K562 (cell line): ENCODE measurements at regions not wholly inside any gene's neighbourhood (a gene's known extent, or its start where the extent isn't known, plus 50 kb on each side); places are given as distances from the start of the nearest gene placed in this dataset.

Experiments used
- ATAC-seq: fragments of 200-7000 bp; cut with Tn5 transposase; 3 replicates; pipeline ENCODE4 v1.9.1; 2020; ENCODE audit warnings: moderate library complexity
- BruUV-seq: library from RNA; stranded (reverse); fragments of 400-500 nt; replicated peaks from 2 replicates; lab custom pipeline; 2021; lab: Mats Ljungman, UMichigan
- CTCF ChIA-PET: fragments of 300-600 bp; formaldehyde crosslinking; extraction: SDS; loops from one replicate; lab custom pipeline; 2021; ENCODE audit warnings: low intra/inter-chr PET ratio; lab: Yijun Ruan, JAX
- POLR2A ChIA-PET: fragments of 300-600, 350-650 bp; sonication (Branson Sonifier 250); formaldehyde crosslinking; extraction: SDS; loops from one replicate; lab custom pipeline; 2021; ENCODE audit warnings: antibody characterized with exemption, inconsistent platforms; lab: Yijun Ruan, JAX
- DNase-seq, 4 experiments: peaks; one replicate each; pipeline versions ENCODE4 v3.0.0 to v3.0.0-alpha.2; 2011 to 2018; ENCODE audit warnings: low spot score in 3 of 4, mixed read lengths in 3 of 4; ENCODE audit errors: extremely low read depth in 1 of 4
- FAIRE-seq: peaks from 2 replicates; lab custom pipeline; 2011; peaks lifted over from hg19 to GRCh38; lab: Jason Lieb, UNC
- H2AFZ ChIP-seq: 2 replicates; pipeline ENCODE4 v1.6.0; 2011; ENCODE audit warnings: low read depth, low read length, control low read depth, inconsistent platforms
- H3K27ac ChIP-seq: fragments of 200-600 bp; 3 replicates; pipeline ENCODE4 v1.8.0; 2011; ENCODE audit warnings: low read depth, mild to moderate bottlenecking, control low read depth, inconsistent platforms, low read length, moderate library complexity, mixed read lengths; ENCODE audit errors: extremely low read depth
- H3K27me3 ChIP-seq, 2 experiments: fragments of 300-600 bp in 1 of 2; 2 replicates in 1 of 2; 3 replicates in 1 of 2; pipeline versions ENCODE4 v1.6.0 to v1.8.0; 2011; ENCODE audit warnings: inconsistent platforms in 2 of 2, low read length in 2 of 2, mild to moderate bottlenecking in 1 of 2, mixed read lengths in 1 of 2, moderate library complexity in 1 of 2; ENCODE audit not compliant: control insufficient read depth in 2 of 2, insufficient read depth in 2 of 2
- H3K36me3 ChIP-seq: fragments of 300-600 bp; 3 replicates; pipeline ENCODE4 v1.8.0; 2011; ENCODE audit warnings: mild to moderate bottlenecking, low read length, inconsistent platforms; ENCODE audit not compliant: control insufficient read depth, insufficient read depth
- H3K4me1 ChIP-seq, 2 experiments: fragments of 200-600 bp in 1 of 2; replicated peaks in 1 of 2; 2 replicates in 1 of 2; 3 replicates in 1 of 2; pipeline versions ENCODE4 v1.5.1 to v1.8.0; 2011; ENCODE audit warnings: inconsistent platforms in 2 of 2, low read length in 2 of 2, mild to moderate bottlenecking in 1 of 2, mixed read lengths in 1 of 2, moderate library complexity in 1 of 2; ENCODE audit not compliant: control insufficient read depth in 2 of 2, insufficient read depth in 2 of 2
- H3K4me2 ChIP-seq: 2 replicates; pipeline ENCODE4 v1.6.1; 2011; ENCODE audit warnings: low read length, control low read depth, inconsistent platforms, mixed read lengths; ENCODE audit not compliant: insufficient read depth
- H3K4me3 ChIP-seq: fragments of 200-600 bp; sonication (generic), shearing (Covaris generic); 2 replicates; pipeline ENCODE4 v1.5.1; 2016; ENCODE audit warnings: control low read depth, inconsistent platforms
- H3K79me2 ChIP-seq: fragments of 200-600 bp; 3 replicates; pipeline ENCODE4 v1.8.0; 2011; ENCODE audit warnings: low read length, inconsistent platforms; ENCODE audit not compliant: control insufficient read depth, insufficient read depth
- H3K9ac ChIP-seq, 2 experiments: 2 replicates each; pipeline versions ENCODE4 v1.6.0 to v1.6.1; 2011; ENCODE audit warnings: low read depth in 2 of 2, low read length in 2 of 2, control low read depth in 1 of 2, inconsistent platforms in 1 of 2, mild to moderate bottlenecking in 1 of 2, mixed read lengths in 1 of 2; ENCODE audit not compliant: insufficient read depth in 1 of 2
- H3K9me1 ChIP-seq: one replicate; pipeline ENCODE4 v1.6.0; 2011; ENCODE audit warnings: inconsistent platforms, mild to moderate bottlenecking, low read length, moderate library complexity; ENCODE audit not compliant: control insufficient read depth, insufficient read depth
- H3K9me3 ChIP-seq: replicated peaks from 2 replicates; pipeline ENCODE4 v1.5.1; 2011; ENCODE audit warnings: low read depth, low read length, inconsistent platforms; ENCODE audit not compliant: control insufficient read depth, insufficient read depth
- H4K20me1 ChIP-seq: replicated peaks from 2 replicates; pipeline ENCODE4 v1.6.1; 2011; ENCODE audit warnings: low read length, inconsistent platforms, mixed read lengths; ENCODE audit not compliant: control insufficient read depth, insufficient read depth
- HEY1 ChIP-seq: fragments of 250-450 bp; sonication (Bioruptor Pico); IDR thresholded peaks from 2 replicates; pipeline ENCODE4 v1.5.0; 2020; ENCODE audit warnings: mild to moderate bottlenecking, moderate library complexity, borderline replicate concordance
- HNRNPLL ChIP-seq: fragments of 200-400 bp; formaldehyde crosslinking; IDR thresholded peaks from 2 replicates; pipeline ENCODE4 v1.6.1; 2017; ENCODE audit warnings: low read length, low read depth, mild to moderate bottlenecking; ENCODE audit not compliant: poor library complexity, severe bottlenecking
- MEF2D ChIP-seq: conservative IDR thresholded peaks from 2 replicates; pipeline ENCODE4 v1.6.1; 2016; ENCODE audit warnings: low read depth, missing genetic modification characterization, missing compliant biosample characterization
- PPARD ChIP-seq: fragments of 250-450 bp; sonication (Bioruptor Pico); IDR thresholded peaks from 2 replicates; pipeline ENCODE4 v1.8.0; 2022; ENCODE audit warnings: inconsistent platforms, mild to moderate bottlenecking, moderate library complexity
- RFX7 ChIP-seq: fragments of 250-450 bp; sonication (Bioruptor Pico); IDR thresholded peaks from 2 replicates; pipeline ENCODE4 v1.5.1; 2021; ENCODE audit warnings: mild to moderate bottlenecking
- SNIP1 ChIP-seq: fragments of 450-650 bp; IDR thresholded peaks from 2 replicates; pipeline ENCODE4 v1.7.1; 2017; ENCODE audit warnings: low read depth, mild to moderate bottlenecking
- VEZF1 ChIP-seq: fragments of 200-800 bp; sonication (Bioruptor generic); IDR thresholded peaks from 2 replicates; pipeline ENCODE4 v1.6.1; 2017; ENCODE audit warnings: missing genetic modification characterization, missing compliant biosample characterization
- WGBS: fragments of 100-300 bp; shearing (Covaris generic); methylation state at CpG from one replicate; pipeline ENCODE4 v1.1.6; 2016; ENCODE audit warnings: low coverage, mixed read lengths; ENCODE audit not compliant: insufficient coverage; ENCODE audit errors: missing lambda C conversion rate; 5-methylcytosine and 5-hydroxymethylcytosine counted together
- in situ Hi-C: fragments of 300-500 bp; cut with MboI; formaldehyde crosslinking; loops from 4 replicates; pipeline ENCODE4 v1.15.0; 2018; ENCODE audit warnings: inconsistent platforms, mixed read lengths
- intact Hi-C: fragments of 100-400 bp; cut with micrococcal nuclease; formaldehyde crosslinking; loops from 2 replicates; pipeline ENCODE4 v1.14.2; 2022
- TF ChIP-seq, protein P1 (sequence below): fragments of 250-450 bp; sonication (Bioruptor Pico); IDR thresholded peaks from 2 replicates; pipeline ENCODE4 v1.4.0; 2020
- TF ChIP-seq, protein P2 (sequence below): fragments of 250-450 bp; sonication (Bioruptor Pico); IDR thresholded peaks from 2 replicates; pipeline ENCODE4 v1.5.0; 2020; ENCODE audit warnings: mild to moderate bottlenecking, borderline replicate concordance
- TF ChIP-seq, protein P3 (sequence below): fragments of 450-650 bp; IDR thresholded peaks from 2 replicates; pipeline ENCODE4 v1.6.1; 2018; ENCODE audit warnings: mild to moderate bottlenecking, low read depth; ENCODE audit not compliant: partially characterized antibody

DNA sequence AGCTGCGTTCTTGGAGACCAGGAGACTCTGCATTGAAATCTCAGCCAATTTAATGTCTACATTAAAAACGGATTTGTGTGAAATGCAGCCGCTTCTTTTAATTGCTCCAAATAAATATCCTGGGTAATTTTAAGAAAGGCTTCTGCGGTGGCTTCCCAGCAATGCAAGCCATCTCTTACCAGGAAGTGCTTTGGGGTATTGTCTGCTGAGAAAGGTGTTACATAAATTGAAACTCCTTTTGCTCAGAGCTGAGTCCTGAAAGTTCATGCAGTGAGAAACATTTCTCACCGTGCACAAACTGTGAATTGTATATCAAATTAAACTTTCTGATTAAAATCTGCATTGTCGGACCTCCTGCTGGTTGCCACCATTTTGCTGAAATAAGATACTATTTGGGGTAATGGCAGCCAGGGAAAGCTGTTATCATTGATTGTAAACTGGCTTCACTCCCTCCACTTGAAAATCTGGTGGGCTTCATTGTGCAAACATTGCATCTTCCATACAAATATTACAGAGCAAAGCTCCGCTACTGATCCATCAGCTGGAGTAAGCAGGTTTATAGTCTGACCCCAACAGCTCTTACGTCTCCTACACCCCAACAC lies 59.5 kb downstream of the ZIC5 start:
- H3K9me1 ChIP-seq: no peaks in the 10 kb centered on the region
- no peak for TF ChIP-seq MEF2D
- TF ChIP-seq HNRNPLL: no peak
- no peak for TF ChIP-seq RFX7 (CRISPR knock-in tag)
- no peak for TF ChIP-seq PPARD (CRISPR knock-in tag)
- TF ChIP-seq, protein P1, sequence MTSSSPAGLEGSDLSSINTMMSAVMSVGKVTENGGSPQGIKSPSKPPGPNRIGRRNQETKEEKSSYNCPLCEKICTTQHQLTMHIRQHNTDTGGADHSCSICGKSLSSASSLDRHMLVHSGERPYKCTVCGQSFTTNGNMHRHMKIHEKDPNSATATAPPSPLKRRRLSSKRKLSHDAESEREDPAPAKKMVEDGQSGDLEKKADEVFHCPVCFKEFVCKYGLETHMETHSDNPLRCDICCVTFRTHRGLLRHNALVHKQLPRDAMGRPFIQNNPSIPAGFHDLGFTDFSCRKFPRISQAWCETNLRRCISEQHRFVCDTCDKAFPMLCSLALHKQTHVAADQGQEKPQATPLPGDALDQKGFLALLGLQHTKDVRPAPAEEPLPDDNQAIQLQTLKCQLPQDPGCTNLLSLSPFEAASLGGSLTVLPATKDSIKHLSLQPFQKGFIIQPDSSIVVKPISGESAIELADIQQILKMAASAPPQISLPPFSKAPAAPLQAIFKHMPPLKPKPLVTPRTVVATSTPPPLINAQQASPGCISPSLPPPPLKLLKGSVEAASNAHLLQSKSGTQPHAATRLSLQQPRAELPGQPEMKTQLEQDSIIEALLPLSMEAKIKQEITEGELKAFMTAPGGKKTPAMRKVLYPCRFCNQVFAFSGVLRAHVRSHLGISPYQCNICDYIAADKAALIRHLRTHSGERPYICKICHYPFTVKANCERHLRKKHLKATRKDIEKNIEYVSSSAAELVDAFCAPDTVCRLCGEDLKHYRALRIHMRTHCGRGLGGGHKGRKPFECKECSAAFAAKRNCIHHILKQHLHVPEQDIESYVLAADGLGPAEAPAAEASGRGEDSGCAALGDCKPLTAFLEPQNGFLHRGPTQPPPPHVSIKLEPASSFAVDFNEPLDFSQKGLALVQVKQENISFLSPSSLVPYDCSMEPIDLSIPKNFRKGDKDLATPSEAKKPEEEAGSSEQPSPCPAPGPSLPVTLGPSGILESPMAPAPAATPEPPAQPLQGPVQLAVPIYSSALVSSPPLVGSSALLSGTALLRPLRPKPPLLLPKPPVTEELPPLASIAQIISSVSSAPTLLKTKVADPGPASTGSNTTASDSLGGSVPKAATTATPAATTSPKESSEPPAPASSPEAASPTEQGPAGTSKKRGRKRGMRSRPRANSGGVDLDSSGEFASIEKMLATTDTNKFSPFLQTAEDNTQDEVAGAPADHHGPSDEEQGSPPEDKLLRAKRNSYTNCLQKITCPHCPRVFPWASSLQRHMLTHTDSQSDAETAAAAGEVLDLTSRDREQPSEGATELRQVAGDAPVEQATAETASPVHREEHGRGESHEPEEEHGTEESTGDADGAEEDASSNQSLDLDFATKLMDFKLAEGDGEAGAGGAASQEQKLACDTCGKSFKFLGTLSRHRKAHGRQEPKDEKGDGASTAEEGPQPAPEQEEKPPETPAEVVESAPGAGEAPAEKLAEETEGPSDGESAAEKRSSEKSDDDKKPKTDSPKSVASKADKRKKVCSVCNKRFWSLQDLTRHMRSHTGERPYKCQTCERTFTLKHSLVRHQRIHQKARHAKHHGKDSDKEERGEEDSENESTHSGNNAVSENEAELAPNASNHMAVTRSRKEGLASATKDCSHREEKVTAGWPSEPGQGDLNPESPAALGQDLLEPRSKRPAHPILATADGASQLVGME: no peak
- no peak for TF ChIP-seq HEY1
- TF ChIP-seq, protein P2, sequence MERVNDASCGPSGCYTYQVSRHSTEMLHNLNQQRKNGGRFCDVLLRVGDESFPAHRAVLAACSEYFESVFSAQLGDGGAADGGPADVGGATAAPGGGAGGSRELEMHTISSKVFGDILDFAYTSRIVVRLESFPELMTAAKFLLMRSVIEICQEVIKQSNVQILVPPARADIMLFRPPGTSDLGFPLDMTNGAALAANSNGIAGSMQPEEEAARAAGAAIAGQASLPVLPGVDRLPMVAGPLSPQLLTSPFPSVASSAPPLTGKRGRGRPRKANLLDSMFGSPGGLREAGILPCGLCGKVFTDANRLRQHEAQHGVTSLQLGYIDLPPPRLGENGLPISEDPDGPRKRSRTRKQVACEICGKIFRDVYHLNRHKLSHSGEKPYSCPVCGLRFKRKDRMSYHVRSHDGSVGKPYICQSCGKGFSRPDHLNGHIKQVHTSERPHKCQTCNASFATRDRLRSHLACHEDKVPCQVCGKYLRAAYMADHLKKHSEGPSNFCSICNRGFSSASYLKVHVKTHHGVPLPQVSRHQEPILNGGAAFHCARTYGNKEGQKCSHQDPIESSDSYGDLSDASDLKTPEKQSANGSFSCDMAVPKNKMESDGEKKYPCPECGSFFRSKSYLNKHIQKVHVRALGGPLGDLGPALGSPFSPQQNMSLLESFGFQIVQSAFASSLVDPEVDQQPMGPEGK: no peak
- TF ChIP-seq, protein P3, sequence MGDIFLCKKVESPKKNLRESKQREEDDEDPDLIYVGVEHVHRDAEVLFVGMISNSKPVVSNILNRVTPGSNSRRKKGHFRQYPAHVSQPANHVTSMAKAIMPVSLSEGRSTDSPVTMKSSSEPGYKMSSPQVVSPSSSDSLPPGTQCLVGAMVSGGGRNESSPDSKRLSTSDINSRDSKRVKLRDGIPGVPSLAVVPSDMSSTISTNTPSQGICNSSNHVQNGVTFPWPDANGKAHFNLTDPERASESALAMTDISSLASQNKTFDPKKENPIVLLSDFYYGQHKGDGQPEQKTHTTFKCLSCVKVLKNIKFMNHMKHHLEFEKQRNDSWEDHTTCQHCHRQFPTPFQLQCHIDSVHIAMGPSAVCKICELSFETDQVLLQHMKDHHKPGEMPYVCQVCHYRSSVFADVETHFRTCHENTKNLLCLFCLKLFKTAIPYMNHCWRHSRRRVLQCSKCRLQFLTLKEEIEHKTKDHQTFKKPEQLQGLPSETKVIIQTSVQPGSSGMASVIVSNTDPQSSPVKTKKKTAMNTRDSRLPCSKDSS: no peak
- TF ChIP-seq SNIP1: no peak
- TF ChIP-seq VEZF1 (CRISPR knock-in tag): no peak
- in situ Hi-C loops: no loop called here
- H3K9me3 ChIP-seq: no peaks in the 10 kb centered on the region
- H3K27ac ChIP-seq: no peak overlapping the region
- H3K27me3 ChIP-seq: peaks cover 0 to 7% of the 10 kb centered on the region in 2 experiments; a peak in 4 of 5 replicates
- BruUV-seq: no TSS peak
- H3K4me3 ChIP-seq: no peak overlapping the region
- no peaks in the 10 kb centered on the region; a peak in 1 of 5 replicates for H3K4me1 ChIP-seq
- ChIA-PET POLR2A (no interaction called here), CTCF (no interaction called here)
- no peak for ATAC-seq
- no peak overlapping the region for H3K4me2 ChIP-seq
- no peak for FAIRE-seq
- no peak overlapping the region for H2AFZ ChIP-seq
- intact Hi-C loops: no loop called here
- no peak overlapping the region for H3K9ac ChIP-seq
- 6% methylated on average over 8 of the region's 8 CpGs for WGBS
- no peak for DNase-seq
- H4K20me1 ChIP-seq: no peaks in the 10 kb centered on the region
- no peaks in the 10 kb centered on the region for H3K36me3 ChIP-seq
- no peaks in the 10 kb centered on the region for H3K79me2 ChIP-seq
